Liver (tissue), 8 donors: ENCODE measurements at regions not wholly inside any gene's neighbourhood (a gene's known extent, or its start where the extent isn't known, plus 50 kb on each side); places are given as distances from the start of the nearest gene placed in this dataset.

ENCODE experiments used
- DNase-seq: peaks from one replicate; pipeline ENCODE4 v3.0.0-alpha.2; 2017; ENCODE audit warnings: low spot score
- H3K27ac ChIP-seq, 2 donors: one replicate each; pipeline ENCODE4 v1.7.0; 2013; ENCODE audit warnings: inconsistent platforms in 2 of 2, low read length in 2 of 2, control low read depth in 1 of 2, low read depth in 1 of 2, mild to moderate bottlenecking in 1 of 2
- H3K27me3 ChIP-seq, 4 donors: one replicate each; pipeline versions ENCODE4 v1.6.1 to v1.7.0; 2013; ENCODE audit warnings: low read length in 3 of 4, inconsistent platforms in 1 of 4, mild to moderate bottlenecking in 1 of 4, moderate library complexity in 1 of 4; ENCODE audit not compliant: control insufficient read depth in 4 of 4, insufficient read depth in 4 of 4
- H3K36me3 ChIP-seq, 4 donors: one replicate each; pipeline versions ENCODE4 v1.6.1 to v1.7.0; 2013; ENCODE audit warnings: low read length in 3 of 4, mild to moderate bottlenecking in 3 of 4, low read depth in 1 of 4, moderate library complexity in 1 of 4; ENCODE audit not compliant: control insufficient read depth in 4 of 4, insufficient read depth in 3 of 4
- H3K4me1 ChIP-seq, 4 donors: one replicate each; pipeline versions ENCODE4 v1.6.1 to v1.7.0; 2013; ENCODE audit warnings: low read length in 3 of 4, mild to moderate bottlenecking in 3 of 4, moderate library complexity in 1 of 4; ENCODE audit not compliant: control insufficient read depth in 4 of 4, insufficient read depth in 4 of 4
- H3K4me3 ChIP-seq, 3 donors: one replicate each; pipeline versions ENCODE4 v1.6.1 to v1.7.0; 2013; ENCODE audit warnings: low read length in 3 of 3, control low read depth in 1 of 3, low read depth in 1 of 3, mild to moderate bottlenecking in 1 of 3
- H3K9ac ChIP-seq, 2 donors: one replicate each; pipeline ENCODE4 v1.7.0; 2013; ENCODE audit warnings: low read length in 2 of 2, mild to moderate bottlenecking in 2 of 2, moderate library complexity in 2 of 2, control low read depth in 1 of 2, low read depth in 1 of 2
- H3K9me3 ChIP-seq, 4 donors: one replicate each; pipeline versions ENCODE4 v1.6.1 to v1.7.0; 2013; ENCODE audit warnings: low read length in 3 of 4; ENCODE audit not compliant: control insufficient read depth in 4 of 4
- EGR1 ChIP-seq, 2 donors: IDR thresholded peaks; 2 replicates each; pipeline ENCODE4 v1.6.1; 2016 to 2018; ENCODE audit warnings: antibody characterized with exemption in 2 of 2, low read depth in 2 of 2
- FOXA1 ChIP-seq: IDR thresholded peaks from 2 replicates; pipeline ENCODE4 v1.6.1; 2016; ENCODE audit warnings: antibody characterized with exemption
- FOXA2 ChIP-seq: IDR thresholded peaks from 2 replicates; pipeline ENCODE4 v1.6.1; 2016; ENCODE audit warnings: antibody characterized with exemption
- GABPA ChIP-seq, 2 donors: IDR thresholded peaks in 1 of 2; conservative IDR thresholded peaks in 1 of 2; 2 replicates each; pipeline ENCODE4 v1.6.1; 2016; ENCODE audit warnings: antibody characterized with exemption in 2 of 2, mild to moderate bottlenecking in 1 of 2, moderate library complexity in 1 of 2
- HNF4A ChIP-seq, 2 donors: conservative IDR thresholded peaks; 2 replicates each; pipeline ENCODE4 v1.6.1; 2016; ENCODE audit warnings: antibody characterized with exemption in 2 of 2, mild to moderate bottlenecking in 2 of 2
- HNF4G ChIP-seq: IDR thresholded peaks from 2 replicates; pipeline ENCODE4 v1.6.1; 2016; ENCODE audit warnings: antibody characterized with exemption
- JUND ChIP-seq, 2 donors: IDR thresholded peaks; 2 replicates each; pipeline ENCODE4 v1.6.1; 2016; ENCODE audit warnings: antibody characterized with exemption in 2 of 2
- NR2F2 ChIP-seq: IDR thresholded peaks from 2 replicates; pipeline ENCODE4 v1.6.1; 2016; ENCODE audit warnings: antibody characterized with exemption
- RAD21 ChIP-seq, 2 donors: IDR thresholded peaks; 2 replicates each; pipeline ENCODE4 v1.6.1; 2016; ENCODE audit warnings: antibody characterized with exemption in 2 of 2, mild to moderate bottlenecking in 2 of 2
- RXRA ChIP-seq, 2 donors: IDR thresholded peaks; 2 replicates each; pipeline ENCODE4 v1.6.1; 2017 to 2018; ENCODE audit warnings: antibody characterized with exemption in 2 of 2, mild to moderate bottlenecking in 1 of 2
- SP1 ChIP-seq: IDR thresholded peaks from 2 replicates; pipeline ENCODE4 v1.6.1; 2018; ENCODE audit warnings: antibody characterized with exemption, mild to moderate bottlenecking
- TAF1 ChIP-seq: conservative IDR thresholded peaks from 2 replicates; pipeline ENCODE4 v1.6.1; 2016; ENCODE audit warnings: antibody characterized with exemption, mild to moderate bottlenecking
- YY1 ChIP-seq: IDR thresholded peaks from 2 replicates; pipeline ENCODE4 v1.6.1; 2016; ENCODE audit warnings: antibody characterized with exemption, mild to moderate bottlenecking
- WGBS: extraction: QIAGEN DNeasy Blood & Tissue Kit; methylation state at CpG from one replicate; pipeline ENCODE4 v1.1.7; 2013; 5-methylcytosine and 5-hydroxymethylcytosine counted together
- TF ChIP-seq, protein P1 (sequence below): fragments of 150-350 bp; IDR thresholded peaks from 2 replicates; pipeline ENCODE4 v1.5.1; 2017; ENCODE audit warnings: improper control_type of control experiment, low read depth, low read length; ENCODE audit not compliant: missing input control
- TF ChIP-seq, protein P2 (sequence below): IDR thresholded peaks from 2 replicates; pipeline ENCODE4 v1.6.1; 2016; ENCODE audit warnings: antibody characterized with exemption, mild to moderate bottlenecking
- TF ChIP-seq, protein P3 (sequence below): IDR thresholded peaks from 2 replicates; pipeline ENCODE4 v1.6.1; 2016; ENCODE audit warnings: antibody characterized with exemption
- TF ChIP-seq, protein P4 (sequence below): IDR thresholded peaks from 2 replicates; pipeline ENCODE4 v1.6.1; 2016; ENCODE audit warnings: antibody characterized with exemption
- TF ChIP-seq, protein P5 (sequence below): IDR thresholded peaks from 2 replicates; pipeline ENCODE4 v1.6.1; 2016; ENCODE audit warnings: antibody characterized with exemption
- donor health status: healthy.
- donor health status: healthy.
- donor health status: healthy.
- donor health status: healthy.
- donor health status: healthy.

DNA sequence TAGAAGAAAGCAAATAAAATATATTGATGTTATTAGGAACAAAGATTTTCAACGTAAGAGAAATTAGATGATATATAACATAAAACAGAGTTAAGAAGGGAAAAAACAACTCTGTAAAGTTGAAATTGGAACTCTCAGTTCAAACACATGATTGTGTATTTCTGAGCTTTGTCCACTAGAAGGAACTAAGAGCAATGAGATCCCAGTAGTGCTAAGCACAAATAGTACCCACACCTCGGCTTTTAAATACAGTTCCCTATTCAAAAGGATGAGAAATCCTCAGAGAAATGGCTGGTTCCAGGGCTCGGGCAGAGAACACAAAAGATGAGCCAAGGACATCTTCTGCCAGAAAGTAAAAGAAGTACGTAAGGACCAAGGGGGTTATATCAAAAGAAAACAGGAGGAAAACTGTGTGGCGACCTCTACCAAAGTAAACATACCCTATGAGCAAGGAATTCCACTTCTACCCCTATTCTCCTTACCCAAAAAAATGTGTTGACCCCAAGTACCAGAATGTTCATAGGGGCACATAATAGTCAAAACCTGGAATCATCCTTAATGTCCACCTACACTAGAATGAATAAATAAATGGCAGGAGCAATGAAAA is 96.6 kb downstream of the SPTSSA start:
- H3K4me1 ChIP-seq: peaks cover 0 to 17% (median 2%) of the 10 kb centered on the region in 4 donors
- no peak for DNase-seq
- no peak overlapping the region for H3K27ac ChIP-seq
- no peaks in the 10 kb centered on the region for H3K36me3 ChIP-seq
- 40% methylated on average over 5 of the region's 5 CpGs for WGBS
- peak overlapping the region in 1 of 2 donors; percentile 56 for H3K9ac ChIP-seq
- no peaks in the 10 kb centered on the region for H3K9me3 ChIP-seq
- no peak overlapping the region for H3K4me3 ChIP-seq
- no peaks in the 10 kb centered on the region for H3K27me3 ChIP-seq
- TF ChIP-seq RAD21 (IDR thresholded peaks at IDR 0.05): peak; percentile 72 to 77
- TF ChIP-seq, protein P1, sequence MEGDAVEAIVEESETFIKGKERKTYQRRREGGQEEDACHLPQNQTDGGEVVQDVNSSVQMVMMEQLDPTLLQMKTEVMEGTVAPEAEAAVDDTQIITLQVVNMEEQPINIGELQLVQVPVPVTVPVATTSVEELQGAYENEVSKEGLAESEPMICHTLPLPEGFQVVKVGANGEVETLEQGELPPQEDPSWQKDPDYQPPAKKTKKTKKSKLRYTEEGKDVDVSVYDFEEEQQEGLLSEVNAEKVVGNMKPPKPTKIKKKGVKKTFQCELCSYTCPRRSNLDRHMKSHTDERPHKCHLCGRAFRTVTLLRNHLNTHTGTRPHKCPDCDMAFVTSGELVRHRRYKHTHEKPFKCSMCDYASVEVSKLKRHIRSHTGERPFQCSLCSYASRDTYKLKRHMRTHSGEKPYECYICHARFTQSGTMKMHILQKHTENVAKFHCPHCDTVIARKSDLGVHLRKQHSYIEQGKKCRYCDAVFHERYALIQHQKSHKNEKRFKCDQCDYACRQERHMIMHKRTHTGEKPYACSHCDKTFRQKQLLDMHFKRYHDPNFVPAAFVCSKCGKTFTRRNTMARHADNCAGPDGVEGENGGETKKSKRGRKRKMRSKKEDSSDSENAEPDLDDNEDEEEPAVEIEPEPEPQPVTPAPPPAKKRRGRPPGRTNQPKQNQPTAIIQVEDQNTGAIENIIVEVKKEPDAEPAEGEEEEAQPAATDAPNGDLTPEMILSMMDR: peak; percentile 30
- TF ChIP-seq RXRA (IDR thresholded peaks at IDR 0.05): no peak

DNA sequence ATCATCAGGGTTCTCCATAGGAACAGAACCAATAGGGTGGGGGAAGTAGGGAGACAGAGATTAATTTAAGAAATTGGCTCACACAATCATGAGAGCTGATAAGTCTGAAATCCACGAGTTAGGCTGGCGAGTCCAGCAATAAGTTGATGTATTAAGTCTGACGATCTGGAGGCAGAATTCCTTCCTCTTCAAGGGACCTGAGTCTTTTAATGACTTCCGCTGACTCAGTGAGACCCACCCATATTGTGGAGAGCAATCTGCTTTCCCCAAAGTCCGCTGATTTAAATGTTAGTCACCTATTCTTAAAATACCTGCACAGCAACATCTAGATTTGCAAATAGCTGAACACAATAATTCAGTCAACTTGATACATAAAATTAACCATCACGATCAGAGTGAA is 97.8 kb downstream of the SPTSSA start:
- Histone ChIP-seq H3K27ac (no peak overlapping the region), H3K4me3 (no peak overlapping the region), H3K9ac (no peak overlapping the region), H3K4me1 (peaks cover 0 to 14% (median 2%) of the 10 kb centered on the region in 4 donors), H3K9me3 (no peaks in the 10 kb centered on the region), H3K27me3 (no peaks in the 10 kb centered on the region), H3K36me3 (no peaks in the 10 kb centered on the region)
- TF ChIP-seq, protein P2, sequence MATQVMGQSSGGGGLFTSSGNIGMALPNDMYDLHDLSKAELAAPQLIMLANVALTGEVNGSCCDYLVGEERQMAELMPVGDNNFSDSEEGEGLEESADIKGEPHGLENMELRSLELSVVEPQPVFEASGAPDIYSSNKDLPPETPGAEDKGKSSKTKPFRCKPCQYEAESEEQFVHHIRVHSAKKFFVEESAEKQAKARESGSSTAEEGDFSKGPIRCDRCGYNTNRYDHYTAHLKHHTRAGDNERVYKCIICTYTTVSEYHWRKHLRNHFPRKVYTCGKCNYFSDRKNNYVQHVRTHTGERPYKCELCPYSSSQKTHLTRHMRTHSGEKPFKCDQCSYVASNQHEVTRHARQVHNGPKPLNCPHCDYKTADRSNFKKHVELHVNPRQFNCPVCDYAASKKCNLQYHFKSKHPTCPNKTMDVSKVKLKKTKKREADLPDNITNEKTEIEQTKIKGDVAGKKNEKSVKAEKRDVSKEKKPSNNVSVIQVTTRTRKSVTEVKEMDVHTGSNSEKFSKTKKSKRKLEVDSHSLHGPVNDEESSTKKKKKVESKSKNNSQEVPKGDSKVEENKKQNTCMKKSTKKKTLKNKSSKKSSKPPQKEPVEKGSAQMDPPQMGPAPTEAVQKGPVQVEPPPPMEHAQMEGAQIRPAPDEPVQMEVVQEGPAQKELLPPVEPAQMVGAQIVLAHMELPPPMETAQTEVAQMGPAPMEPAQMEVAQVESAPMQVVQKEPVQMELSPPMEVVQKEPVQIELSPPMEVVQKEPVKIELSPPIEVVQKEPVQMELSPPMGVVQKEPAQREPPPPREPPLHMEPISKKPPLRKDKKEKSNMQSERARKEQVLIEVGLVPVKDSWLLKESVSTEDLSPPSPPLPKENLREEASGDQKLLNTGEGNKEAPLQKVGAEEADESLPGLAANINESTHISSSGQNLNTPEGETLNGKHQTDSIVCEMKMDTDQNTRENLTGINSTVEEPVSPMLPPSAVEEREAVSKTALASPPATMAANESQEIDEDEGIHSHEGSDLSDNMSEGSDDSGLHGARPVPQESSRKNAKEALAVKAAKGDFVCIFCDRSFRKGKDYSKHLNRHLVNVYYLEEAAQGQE: no peak
- TF ChIP-seq EGR1 (IDR thresholded peaks at IDR 0.05; ENCODE audit: low read depth in 2 of 2) (no peak), FOXA2 (no peak), NR2F2 (no peak), RXRA (IDR thresholded peaks at IDR 0.05) (no peak), HNF4G (no peak), TAF1 (no peak), SP1 (no peak), HNF4A (conservative IDR thresholded peaks at IDR 0.05) (no peak), FOXA1 (no peak), JUND (IDR thresholded peaks at IDR 0.05) (no peak), GABPA (IDR thresholded peaks at IDR 0.05 in 1 of 2, conservative IDR thresholded peaks at IDR 0.05 in 1 of 2) (no peak), YY1 (no peak), RAD21 (IDR thresholded peaks at IDR 0.05) (no peak)
- TF ChIP-seq, protein P3, sequence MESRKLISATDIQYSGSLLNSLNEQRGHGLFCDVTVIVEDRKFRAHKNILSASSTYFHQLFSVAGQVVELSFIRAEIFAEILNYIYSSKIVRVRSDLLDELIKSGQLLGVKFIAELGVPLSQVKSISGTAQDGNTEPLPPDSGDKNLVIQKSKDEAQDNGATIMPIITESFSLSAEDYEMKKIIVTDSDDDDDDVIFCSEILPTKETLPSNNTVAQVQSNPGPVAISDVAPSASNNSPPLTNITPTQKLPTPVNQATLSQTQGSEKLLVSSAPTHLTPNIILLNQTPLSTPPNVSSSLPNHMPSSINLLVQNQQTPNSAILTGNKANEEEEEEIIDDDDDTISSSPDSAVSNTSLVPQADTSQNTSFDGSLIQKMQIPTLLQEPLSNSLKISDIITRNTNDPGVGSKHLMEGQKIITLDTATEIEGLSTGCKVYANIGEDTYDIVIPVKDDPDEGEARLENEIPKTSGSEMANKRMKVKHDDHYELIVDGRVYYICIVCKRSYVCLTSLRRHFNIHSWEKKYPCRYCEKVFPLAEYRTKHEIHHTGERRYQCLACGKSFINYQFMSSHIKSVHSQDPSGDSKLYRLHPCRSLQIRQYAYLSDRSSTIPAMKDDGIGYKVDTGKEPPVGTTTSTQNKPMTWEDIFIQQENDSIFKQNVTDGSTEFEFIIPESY: no peak
- TF ChIP-seq, protein P1: no peak
- TF ChIP-seq, protein P4, sequence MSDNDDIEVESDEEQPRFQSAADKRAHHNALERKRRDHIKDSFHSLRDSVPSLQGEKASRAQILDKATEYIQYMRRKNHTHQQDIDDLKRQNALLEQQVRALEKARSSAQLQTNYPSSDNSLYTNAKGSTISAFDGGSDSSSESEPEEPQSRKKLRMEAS: no peak
- TF ChIP-seq, protein P5, sequence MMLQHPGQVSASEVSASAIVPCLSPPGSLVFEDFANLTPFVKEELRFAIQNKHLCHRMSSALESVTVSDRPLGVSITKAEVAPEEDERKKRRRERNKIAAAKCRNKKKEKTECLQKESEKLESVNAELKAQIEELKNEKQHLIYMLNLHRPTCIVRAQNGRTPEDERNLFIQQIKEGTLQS: no peak
- DNase-seq: no peak
- WGBS: 77% methylated on average over 6 of the region's 6 CpGs
